ENCODE measurements at regions not wholly inside any gene's neighbourhood (a gene's known extent, or its start where the extent isn't known, plus 50 kb on each side); places are given as distances from the start of the nearest gene placed in this dataset.
"Not testable (repeated sequence)": the region's sequence is repeated elsewhere in the genome, so short reads cannot be mapped to it uniquely, and the experiment has no call there.

DNA sequence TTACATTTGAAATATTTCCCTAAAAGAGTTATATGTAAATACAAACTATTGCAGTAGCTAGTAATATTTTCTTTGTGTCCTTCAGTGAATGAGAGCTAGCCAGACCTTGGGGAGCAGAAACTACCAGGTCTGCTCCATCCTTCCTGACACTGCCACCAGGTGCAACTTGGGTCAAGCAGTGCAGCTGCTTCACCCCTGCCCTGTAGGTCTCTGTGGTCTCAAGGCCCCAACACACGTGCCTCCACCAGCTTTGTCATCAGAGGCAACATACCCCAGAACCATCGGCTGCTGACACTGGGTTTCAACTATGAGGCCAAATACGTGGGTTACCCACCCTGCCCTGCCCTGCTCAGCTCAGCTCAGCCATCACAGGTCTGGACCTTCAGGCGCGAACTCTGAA, 181.6 kb downstream of the FCRL5 start:
- no peak overlapping the region for H3K4me3 ChIP-seq (ENCODE audit: low read length)
- TF ChIP-seq, protein P1, sequence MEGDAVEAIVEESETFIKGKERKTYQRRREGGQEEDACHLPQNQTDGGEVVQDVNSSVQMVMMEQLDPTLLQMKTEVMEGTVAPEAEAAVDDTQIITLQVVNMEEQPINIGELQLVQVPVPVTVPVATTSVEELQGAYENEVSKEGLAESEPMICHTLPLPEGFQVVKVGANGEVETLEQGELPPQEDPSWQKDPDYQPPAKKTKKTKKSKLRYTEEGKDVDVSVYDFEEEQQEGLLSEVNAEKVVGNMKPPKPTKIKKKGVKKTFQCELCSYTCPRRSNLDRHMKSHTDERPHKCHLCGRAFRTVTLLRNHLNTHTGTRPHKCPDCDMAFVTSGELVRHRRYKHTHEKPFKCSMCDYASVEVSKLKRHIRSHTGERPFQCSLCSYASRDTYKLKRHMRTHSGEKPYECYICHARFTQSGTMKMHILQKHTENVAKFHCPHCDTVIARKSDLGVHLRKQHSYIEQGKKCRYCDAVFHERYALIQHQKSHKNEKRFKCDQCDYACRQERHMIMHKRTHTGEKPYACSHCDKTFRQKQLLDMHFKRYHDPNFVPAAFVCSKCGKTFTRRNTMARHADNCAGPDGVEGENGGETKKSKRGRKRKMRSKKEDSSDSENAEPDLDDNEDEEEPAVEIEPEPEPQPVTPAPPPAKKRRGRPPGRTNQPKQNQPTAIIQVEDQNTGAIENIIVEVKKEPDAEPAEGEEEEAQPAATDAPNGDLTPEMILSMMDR (conservative IDR thresholded peaks at IDR 0.05; ENCODE audit: low read length) = no peak
- no peak for DNase-seq (ENCODE audit: low read depth)

DNA sequence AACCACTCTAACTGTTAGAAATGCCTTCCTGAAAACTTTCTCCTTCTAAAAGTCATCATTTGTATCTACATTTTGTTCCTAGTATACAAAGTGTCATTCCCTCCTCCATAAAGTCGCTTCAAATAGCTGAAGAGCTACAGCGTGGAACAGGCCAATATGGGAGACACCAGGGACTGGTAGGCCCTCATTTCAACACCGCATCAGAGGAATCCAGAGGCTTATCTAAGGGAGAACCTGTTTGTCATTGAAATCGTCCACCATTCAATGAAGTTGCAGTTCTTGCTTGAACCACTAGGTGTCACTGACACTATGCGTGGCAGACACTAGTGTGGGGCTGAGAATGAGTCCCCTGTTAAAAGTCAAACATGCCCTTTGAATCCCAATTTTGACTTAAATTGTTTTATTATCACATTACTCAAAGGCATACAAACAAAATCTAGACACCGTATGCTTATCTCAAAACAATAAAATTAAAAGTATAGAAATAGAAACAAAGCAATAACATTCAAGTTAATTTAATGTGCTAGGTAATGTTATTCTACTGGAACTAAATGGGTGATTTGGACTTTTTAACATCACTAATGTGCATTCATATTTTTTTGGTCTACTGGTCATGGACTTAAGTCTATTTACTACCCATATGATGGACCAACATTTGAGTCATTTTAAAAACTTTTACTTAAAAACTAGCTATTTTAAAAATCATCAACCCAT, 182.3 kb downstream of the FCRL5 start:
- H3K4me3 ChIP-seq (ENCODE audit: low read length) = no peak overlapping the region

DNA sequence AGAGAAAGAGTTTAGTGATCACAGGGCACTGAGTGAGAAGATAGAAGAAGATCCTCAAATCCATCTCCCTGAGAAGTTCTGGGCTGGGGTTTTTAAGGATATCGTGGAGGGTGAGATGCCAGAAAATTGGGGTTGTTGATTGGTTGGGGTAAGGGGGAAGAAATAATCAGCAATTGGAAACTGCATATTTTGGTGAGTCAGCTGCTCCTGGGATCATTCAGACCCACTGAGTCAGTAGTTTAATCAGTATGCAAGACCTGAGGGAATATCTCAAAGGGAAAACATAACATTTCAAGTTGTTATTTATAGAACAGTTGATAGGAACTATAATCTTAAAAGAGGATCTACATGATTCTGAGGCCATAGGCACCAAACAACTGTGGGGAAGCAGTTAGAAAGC, 183.4 kb downstream of the FCRL5 start:
- DNase-seq (ENCODE audit: low read depth); H3K4me3 ChIP-seq (ENCODE audit: low read length): not testable (repeated sequence)

More for the DNA sequence above, 182.3 kb downstream of the FCRL5 start:
- TF ChIP-seq, protein P1 (conservative IDR thresholded peaks at IDR 0.05; ENCODE audit: low read length) = peak; percentile 89
- peak; percentile 44 for DNase-seq (ENCODE audit: low read depth)

DNA sequence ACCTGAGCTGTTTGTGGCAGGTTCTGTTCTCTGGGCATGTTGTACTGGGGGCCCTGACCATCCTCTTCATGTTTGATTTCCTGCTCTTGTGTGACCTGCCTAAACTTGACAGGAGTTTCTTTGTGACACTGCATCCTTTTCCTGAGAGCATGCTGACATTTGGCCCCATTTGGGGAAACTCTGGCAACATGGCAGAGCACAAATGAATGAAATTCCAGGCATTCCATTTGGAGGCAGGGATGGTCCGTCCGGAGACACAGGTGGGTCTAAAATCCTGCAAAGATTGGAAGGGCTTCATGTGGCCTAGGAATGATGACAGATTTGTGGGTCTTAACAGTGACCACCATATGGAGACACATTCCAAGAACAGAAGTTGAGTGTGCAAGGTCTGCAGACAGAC, 184.0 kb downstream of the FCRL5 start:
- DNase-seq (ENCODE audit: low read depth) = no peak
- TF ChIP-seq, protein P1 (conservative IDR thresholded peaks at IDR 0.05; ENCODE audit: low read length) = no peak
- H3K4me3 ChIP-seq (ENCODE audit: low read length) = no peak overlapping the region

DNA sequence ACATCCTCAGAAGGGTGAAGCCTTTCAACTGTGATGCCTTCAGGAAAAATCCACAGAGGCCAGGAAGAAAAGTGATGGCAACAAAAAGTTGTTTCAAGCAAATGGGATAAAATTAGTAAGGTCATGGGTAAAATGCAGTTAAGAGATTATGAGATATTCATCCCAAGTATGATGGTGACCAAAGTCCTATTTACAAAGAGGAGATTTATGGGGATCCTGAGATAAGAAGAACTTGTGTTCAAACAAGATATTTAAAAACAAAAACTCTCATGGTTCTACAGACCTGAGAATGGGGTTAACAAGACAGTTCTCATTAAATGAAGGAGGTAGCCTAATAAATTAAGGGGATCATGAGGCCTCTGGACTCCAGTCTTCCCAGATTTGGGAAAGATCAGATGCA, 184.4 kb downstream of the FCRL5 start:
- H3K4me3 ChIP-seq (ENCODE audit: low read length) = no peak overlapping the region
- DNase-seq (ENCODE audit: low read depth) = no peak
- TF ChIP-seq, protein P1 (conservative IDR thresholded peaks at IDR 0.05; ENCODE audit: low read length) = no peak

DNA sequence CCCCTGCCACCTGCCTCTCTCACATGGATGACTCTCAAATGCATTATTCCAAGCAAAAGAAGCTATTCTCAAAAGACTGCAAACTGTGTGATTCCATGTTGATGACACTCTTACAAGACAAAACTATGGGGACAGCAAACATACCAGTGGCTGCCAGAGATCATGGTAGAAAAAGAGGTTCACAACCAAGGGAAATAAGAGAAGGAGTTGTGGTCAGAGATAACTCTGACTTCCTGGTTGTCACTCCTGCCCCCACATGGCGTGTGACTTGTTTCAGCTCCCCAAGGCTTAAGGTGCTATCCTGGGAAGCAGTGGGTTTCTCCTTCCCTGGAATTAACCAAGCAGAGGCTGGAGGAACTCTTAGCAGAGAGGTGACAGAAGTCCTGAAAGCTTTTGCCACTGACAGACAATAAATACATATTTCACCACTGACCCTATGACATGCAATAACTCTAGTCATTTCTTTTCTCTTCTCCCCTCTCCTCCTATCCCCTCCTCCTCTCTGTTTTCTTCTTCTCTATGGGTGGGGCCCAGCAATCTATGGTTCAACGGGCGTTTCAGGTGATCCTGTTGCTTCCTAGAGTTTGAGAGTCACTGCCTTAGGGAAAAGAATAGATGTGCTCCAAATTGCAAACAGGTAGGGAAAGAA, 185.1 kb downstream of the FCRL5 start:
- H3K4me3 ChIP-seq (ENCODE audit: low read length) = no peak overlapping the region
- no peak for DNase-seq (ENCODE audit: low read depth)
- TF ChIP-seq, protein P1 (conservative IDR thresholded peaks at IDR 0.05; ENCODE audit: low read length) = no peak

DNA sequence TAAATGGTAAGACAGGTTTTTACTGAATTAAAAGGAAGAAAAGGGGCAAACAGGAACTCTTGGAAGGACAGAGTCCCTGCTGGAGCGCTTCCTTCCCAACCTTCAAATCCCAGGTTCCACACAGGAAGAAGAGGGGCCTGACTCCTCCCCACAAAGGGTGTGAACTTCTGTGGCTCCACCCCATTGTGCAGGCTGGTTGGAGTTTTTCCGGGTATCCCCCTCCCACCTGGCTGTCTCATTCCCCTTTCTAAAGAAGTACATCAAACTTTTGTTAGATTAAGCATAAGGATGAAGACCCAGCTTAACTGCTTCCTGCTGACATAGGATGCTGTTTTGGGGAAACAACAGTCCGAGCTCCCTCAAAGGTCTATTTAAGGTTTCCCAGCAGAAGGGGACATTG, 187.7 kb downstream of the FCRL5 start:
- TF ChIP-seq, protein P1 (conservative IDR thresholded peaks at IDR 0.05; ENCODE audit: low read length) = no peak
- no peak for DNase-seq (ENCODE audit: low read depth)

More for the DNA sequence above, 187.7 kb downstream of the FCRL5 start:
- no peak overlapping the region for H3K4me3 ChIP-seq (ENCODE audit: low read length)

Measured in AG10803 (cell line).